OCI-LY3 (cell line): ENCODE measurements at regions not wholly inside any gene's neighbourhood (a gene's known extent, or its start where the extent isn't known, plus 50 kb on each side); places are given as distances from the start of the nearest gene placed in this dataset.

ENCODE experiments used
- EZH2phosphoT487 ChIP-seq: fragments of 200-600 bp; shearing (Covaris generic); IDR thresholded peaks from 2 replicates; pipeline ENCODE4 v1.6.1; 2018; ENCODE audit warnings: antibody characterized with exemption, mixed run types, low read depth
- TF ChIP-seq, protein P1 (sequence below): fragments of 200-600, 300-600 bp; sonication (generic); IDR thresholded peaks from 2 replicates; pipeline ENCODE4 v1.5.1; 2014; ENCODE audit warnings: antibody characterized with exemption, low read length, low read depth

DNA sequence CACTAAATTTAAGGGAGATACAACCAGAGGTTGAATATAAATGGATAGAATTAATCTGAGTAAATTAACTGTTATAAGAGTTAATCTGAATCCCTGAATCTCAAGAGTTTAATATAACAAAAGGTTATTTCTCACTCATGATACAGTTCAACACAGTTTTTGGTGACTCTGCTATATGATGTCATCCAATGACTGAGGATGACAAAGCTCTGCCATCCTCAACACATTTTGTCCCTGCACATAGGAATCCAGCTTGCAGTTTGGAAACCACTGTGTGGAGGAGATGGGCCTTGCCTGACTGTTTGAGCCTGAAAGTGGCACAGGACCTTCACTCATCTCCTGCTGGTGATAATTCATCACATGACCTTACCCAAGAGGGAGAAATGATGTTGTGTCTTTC is 121.0 kb upstream of the MPPED2 start:
- TF ChIP-seq, protein P1, sequence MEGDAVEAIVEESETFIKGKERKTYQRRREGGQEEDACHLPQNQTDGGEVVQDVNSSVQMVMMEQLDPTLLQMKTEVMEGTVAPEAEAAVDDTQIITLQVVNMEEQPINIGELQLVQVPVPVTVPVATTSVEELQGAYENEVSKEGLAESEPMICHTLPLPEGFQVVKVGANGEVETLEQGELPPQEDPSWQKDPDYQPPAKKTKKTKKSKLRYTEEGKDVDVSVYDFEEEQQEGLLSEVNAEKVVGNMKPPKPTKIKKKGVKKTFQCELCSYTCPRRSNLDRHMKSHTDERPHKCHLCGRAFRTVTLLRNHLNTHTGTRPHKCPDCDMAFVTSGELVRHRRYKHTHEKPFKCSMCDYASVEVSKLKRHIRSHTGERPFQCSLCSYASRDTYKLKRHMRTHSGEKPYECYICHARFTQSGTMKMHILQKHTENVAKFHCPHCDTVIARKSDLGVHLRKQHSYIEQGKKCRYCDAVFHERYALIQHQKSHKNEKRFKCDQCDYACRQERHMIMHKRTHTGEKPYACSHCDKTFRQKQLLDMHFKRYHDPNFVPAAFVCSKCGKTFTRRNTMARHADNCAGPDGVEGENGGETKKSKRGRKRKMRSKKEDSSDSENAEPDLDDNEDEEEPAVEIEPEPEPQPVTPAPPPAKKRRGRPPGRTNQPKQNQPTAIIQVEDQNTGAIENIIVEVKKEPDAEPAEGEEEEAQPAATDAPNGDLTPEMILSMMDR = no peak
- TF ChIP-seq EZH2phosphoT487 = no peak
